GM18517 (cell line): ENCODE measurements at regions not wholly inside any gene's neighbourhood (a gene's known extent, or its start where the extent isn't known, plus 50 kb on each side); places are given as distances from the start of the nearest gene placed in this dataset.

Experiments used
- ATAC-seq: cut with Tn5 transposase; IDR thresholded peaks from one replicate; pipeline ENCODE4 v1.9.1; 2021; ENCODE audit warnings: mild to moderate bottlenecking, moderate library complexity; ENCODE audit not compliant: unreplicated experiment

DNA sequence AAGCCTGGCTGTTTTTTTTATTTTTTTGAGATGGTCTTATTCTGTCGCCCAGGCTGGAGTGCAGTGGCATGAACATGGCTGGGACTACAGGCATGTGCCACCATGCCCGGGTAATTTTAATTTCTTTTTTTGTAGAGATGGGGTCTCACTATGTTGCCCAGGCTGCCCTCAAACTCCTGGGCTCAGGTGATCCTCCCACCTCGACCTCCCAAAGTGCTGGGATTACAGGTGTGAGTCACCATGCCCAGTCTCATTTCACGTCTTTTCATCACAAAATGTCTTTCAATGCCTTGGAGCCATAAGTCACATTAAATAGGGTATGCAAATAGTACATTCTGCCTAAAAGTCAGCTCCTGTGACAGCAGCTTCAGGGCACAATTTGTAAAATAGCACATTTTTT is 52.8 kb downstream of the SOX2 start:
- no peak for ATAC-seq

GRCh38 chr3:181770296-181770695 is 58.6 kb downstream of the SOX2 start:
- no peak for ATAC-seq

DNA sequence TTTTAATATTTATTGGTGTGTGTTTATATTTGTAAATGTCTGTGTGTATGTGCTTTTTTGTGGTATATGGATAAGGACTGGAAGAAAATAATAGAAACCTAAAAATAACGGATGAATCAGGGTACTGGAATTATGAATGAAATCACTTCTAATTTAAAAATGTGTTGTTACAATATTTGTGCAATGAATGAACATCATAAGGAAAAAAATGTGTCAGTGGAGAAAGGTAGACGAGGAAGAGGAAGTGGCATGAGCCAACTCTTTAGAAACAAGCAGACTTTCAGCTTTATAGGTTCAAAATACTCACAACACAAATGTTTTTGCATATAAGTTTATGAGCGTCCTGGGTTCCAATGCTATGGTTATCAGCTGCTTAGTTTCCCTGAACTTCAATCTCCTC is 59.4 kb downstream of the SOX2 start:
- no peak for ATAC-seq

DNA sequence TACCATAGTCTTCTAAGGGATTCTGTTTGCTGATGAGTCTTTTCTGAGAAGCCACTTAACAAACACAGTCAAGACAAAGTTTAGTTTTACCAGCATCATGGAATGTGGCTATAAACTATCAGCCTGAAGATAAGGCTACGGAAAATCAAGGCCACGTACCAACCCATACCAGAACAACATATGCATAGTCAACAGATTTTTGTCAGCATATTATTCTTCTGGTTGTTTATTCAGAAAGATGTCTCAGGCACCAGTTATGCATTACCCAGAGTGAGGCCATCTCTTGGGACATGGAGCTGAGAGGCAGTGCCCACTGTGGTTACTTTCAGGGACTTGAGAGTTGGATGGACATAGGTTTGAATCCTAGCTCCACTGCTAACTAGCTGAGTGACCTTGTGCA is 60.4 kb downstream of the SOX2 start:
- no peak for ATAC-seq

- ATAC-seq: no peak
Measured at GRCh38 chr3:181773921-181774320, 62.2 kb downstream of the SOX2 start.

- no peak for ATAC-seq
Measured at GRCh38 chr3:181782306-181782954, 70.7 kb downstream of the SOX2 start.

GRCh38 chr3:181790561-181790960 is 78.8 kb downstream of the SOX2 start:
- no peak for ATAC-seq

DNA sequence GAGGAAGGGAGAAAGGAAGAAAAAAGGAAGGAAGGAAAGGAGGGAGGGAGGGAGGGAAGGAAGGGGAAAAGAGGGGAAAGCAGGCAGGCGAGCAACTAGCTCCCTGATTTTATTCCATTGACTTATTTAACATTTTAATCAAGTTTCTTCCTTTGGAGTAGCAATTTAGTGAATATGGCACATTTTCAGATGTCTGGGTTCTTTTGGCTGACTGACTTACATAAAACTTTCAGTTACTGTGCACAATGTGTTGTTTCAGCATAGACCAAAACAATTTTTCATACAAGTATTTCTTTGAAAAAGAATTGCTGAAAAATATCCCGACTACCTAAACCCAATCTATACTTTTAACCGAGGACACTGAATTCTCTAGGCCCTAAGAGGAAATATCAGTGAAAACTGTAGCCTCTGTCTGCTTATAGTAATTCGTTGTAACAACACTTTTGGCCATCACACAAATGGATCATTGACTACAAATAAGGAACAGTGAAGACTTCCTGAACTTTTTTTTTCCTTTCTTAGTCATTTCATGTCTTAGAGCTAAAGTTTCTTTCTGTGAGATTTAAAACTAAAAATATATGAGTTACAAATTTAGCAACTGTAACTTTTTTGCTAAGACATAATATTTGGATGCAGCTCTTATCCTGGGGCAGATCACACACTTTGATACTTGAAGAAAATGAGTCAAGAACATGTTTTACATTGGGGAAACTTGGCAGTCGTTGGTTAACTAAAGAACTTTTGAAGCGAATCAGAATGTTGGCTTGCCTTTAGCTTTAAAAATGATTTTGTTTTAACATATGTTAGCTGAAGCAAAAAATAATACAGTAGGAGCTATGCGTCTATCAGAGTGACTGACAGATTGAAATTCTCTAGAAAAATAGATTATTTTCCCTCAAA is 79.6 kb downstream of the SOX2 start:
- ATAC-seq: no peak

- ATAC-seq: no peak
Measured at GRCh38 chr3:181793006-181793405, 81.3 kb downstream of the SOX2 start.

GRCh38 chr3:181794011-181794790 is 82.5 kb downstream of the SOX2 start:
- no peak for ATAC-seq

- ATAC-seq: no peak
Measured at GRCh38 chr3:181796641-181797040, 84.9 kb downstream of the SOX2 start.

DNA sequence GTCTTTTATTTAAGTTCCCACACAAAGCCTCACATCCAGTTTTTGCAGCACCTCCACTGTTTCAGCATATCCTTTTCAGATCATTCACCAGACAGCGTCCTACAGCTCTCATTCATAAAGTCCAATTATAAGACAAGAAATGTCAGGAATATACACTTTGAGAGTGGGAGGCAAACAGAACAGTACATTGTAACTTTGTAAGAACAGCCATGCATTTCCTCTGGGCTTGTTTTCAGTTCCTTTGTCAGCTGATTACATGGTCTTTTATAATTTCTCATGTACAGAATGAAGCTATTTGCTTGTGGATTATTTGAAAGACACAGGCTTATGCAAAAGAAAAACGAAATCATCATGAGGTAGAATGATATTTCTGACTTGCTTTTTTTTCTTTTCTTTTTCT is 85.7 kb downstream of the SOX2 start:
- ATAC-seq: no peak

DNA sequence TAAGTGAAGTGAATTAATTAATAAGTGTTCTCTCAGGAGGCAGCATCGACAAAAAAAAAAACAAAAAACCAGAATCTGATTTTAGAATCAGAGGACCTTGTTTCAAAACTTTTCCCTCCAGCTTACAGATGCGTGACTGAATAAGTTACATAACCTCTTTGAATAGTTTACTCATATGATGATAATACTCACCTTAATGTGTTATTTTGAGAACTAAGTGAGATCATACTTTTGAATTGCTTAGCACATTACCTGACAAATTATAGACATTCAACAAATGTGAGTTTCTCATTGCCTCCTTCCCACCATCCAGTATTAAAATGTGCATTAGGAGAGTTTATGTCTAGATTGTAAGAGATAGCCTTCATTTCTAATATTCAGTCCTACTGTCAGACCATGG is 94.0 kb downstream of the SOX2 start:
- no peak for ATAC-seq

DNA sequence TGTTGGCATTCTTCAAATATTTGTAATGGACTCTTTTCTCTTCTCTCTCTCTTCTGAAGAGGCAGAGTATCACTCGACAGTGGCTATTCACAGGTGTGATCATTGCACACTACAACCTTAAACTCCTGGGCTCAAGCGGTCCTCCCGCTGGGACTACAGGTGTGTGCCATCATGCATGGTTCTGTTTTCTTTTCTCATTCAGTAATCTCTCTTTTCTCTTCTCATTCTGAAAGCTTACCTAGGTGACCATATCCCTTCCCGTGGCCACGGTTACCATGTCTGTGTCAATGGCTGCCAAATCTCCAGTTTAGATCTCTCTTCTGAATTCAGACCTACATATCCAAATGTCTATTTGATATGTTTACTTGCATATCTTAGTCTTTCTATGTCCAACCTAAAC is 96.3 kb downstream of the SOX2 start:
- no peak for ATAC-seq

- no peak for ATAC-seq
Measured at GRCh38 chr3:181823716-181824115, 112.0 kb downstream of the SOX2 start.

- ATAC-seq: no peak
Measured at GRCh38 chr3:181824961-181825360, 113.2 kb downstream of the SOX2 start.

DNA sequence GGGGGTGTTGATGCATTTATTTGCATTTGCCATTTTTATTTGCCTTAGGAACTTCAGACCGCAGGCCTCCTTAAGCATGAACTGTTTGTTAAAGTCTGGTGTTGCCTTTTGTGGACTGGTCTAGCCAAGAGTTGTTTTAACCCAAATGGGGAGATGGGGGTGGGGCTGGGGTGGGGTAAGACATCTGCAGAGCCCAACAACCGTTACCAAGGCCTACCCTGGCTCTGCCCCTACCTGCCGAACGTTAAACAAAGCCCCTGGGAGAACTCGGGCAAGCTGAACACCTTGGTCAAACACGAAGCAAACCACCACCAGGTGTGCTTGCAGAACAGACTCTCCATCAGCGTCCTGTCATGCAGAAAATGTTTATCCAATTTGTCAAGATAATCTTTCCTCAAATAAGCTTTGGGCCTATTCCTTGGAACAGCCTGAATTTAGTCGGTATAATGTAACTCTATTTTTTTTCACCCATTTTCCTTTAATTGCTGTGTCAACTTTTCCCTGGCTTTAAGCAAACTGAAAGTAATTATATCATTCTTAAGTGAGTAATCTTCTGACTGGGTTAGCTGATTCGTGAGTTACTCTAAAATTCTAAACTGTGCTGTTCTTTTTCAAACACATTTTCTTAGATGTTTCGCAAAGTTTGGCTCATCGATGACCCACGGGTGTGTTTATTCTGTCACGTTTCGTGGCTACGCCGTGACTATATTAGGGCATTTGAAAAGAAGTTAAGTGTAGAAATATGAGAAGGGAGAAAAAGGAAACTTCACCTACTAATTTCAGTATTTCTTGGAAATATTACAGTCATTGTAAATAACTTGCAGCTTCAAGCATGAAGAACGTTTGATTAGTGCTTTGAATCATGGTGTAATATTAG is 127.6 kb downstream of the SOX2 start:
- ATAC-seq: no peak

- ATAC-seq: no peak
Measured at GRCh38 chr3:181839916-181840297, 128.2 kb downstream of the SOX2 start.

GRCh38 chr3:181844211-181844610 is 132.5 kb downstream of the SOX2 start:
- no peak for ATAC-seq

GRCh38 chr3:181847276-181847675 is 135.6 kb downstream of the SOX2 start:
- no peak for ATAC-seq

GRCh38 chr3:181851063-181851462 is 139.3 kb downstream of the SOX2 start:
- no peak for ATAC-seq
